GM23248 (cell line): ENCODE measurements at regions not wholly inside any gene's neighbourhood (a gene's known extent, or its start where the extent isn't known, plus 50 kb on each side); places are given as distances from the start of the nearest gene placed in this dataset.

Experiments used
- EZH2 ChIP-seq: fragments of 200-600 bp; sonication (generic); IDR thresholded peaks from 2 replicates; pipeline ENCODE4 v1.6.1; 2018; ENCODE audit warnings: antibody characterized with exemption, mild to moderate bottlenecking; ENCODE audit not compliant: insufficient read depth, poor library complexity, severe bottlenecking
- EZH2phosphoT487 ChIP-seq: fragments of 200-600 bp; sonication (generic); IDR thresholded peaks from 2 replicates; pipeline ENCODE4 v1.6.1; 2018; ENCODE audit warnings: antibody characterized with exemption, moderate library complexity, mild to moderate bottlenecking, low read depth; ENCODE audit not compliant: insufficient read depth

- TF ChIP-seq EZH2 (no peak), EZH2phosphoT487 (no peak)
Observed at GRCh38 chr3:195001261-195001660, 269.7 kb downstream of the XXYLT1 start.
